Body of pancreas (tissue), 4 donors: ENCODE measurements at regions not wholly inside any gene's neighbourhood (a gene's known extent, or its start where the extent isn't known, plus 50 kb on each side); places are given as distances from the start of the nearest gene placed in this dataset.

Source experiments
- POLR2A ChIP-seq, 3 donors: fragments of 450-650 bp; IDR thresholded peaks; one replicate each; pipeline ENCODE4 v1.6.1; 2016; ENCODE audit warnings: antibody characterized with exemption in 3 of 3, mild to moderate bottlenecking in 2 of 3
- TF ChIP-seq, protein P1 (sequence below), 7 experiments: fragments of 450-650 bp in 4 of 7; fragments of 200-600 bp in 3 of 7; sonication (generic) in 3 of 7; IDR thresholded peaks; one replicate each; pipeline ENCODE4 v1.5.1; 2016 to 2019; ENCODE audit warnings: antibody characterized with exemption in 7 of 7

DNA sequence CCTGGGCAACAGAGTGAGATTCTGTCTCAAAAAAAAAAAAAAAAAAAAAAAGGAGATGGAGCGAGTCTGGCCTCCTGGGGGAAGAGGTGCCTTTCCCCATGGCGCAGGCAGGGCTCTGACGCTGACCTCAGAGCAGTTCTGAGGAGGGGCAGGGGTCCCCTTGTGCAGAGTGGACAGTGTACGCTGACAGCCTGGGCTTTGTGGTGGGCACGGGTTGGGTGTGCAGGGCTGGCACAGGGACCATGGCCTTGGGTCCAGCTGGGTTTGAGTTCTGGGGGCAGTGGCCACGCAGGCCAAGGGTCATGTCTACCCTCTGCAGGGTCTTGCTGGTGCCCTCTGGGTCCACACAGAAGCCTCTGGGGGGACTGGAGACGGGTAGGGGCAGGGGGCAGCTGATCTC lies 260.1 kb upstream of the C1orf174 start:
- TF ChIP-seq, protein P1, sequence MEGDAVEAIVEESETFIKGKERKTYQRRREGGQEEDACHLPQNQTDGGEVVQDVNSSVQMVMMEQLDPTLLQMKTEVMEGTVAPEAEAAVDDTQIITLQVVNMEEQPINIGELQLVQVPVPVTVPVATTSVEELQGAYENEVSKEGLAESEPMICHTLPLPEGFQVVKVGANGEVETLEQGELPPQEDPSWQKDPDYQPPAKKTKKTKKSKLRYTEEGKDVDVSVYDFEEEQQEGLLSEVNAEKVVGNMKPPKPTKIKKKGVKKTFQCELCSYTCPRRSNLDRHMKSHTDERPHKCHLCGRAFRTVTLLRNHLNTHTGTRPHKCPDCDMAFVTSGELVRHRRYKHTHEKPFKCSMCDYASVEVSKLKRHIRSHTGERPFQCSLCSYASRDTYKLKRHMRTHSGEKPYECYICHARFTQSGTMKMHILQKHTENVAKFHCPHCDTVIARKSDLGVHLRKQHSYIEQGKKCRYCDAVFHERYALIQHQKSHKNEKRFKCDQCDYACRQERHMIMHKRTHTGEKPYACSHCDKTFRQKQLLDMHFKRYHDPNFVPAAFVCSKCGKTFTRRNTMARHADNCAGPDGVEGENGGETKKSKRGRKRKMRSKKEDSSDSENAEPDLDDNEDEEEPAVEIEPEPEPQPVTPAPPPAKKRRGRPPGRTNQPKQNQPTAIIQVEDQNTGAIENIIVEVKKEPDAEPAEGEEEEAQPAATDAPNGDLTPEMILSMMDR (IDR thresholded peaks at IDR 0.05), result no peak
- no peak for TF ChIP-seq POLR2A (IDR thresholded peaks at IDR 0.05)
